Tibial nerve (tissue), 3 donors: ENCODE measurements at regions not wholly inside any gene's neighbourhood (a gene's known extent, or its start where the extent isn't known, plus 50 kb on each side); places are given as distances from the start of the nearest gene placed in this dataset.

Experiments
- CTCF ChIP-seq, 5 experiments: fragments of 200-600 bp in 3 of 5; fragments of 450-650 bp in 2 of 5; sonication (generic) in 3 of 5; IDR thresholded peaks; one replicate each; pipeline ENCODE4 v1.5.1; 2016 to 2019; ENCODE audit warnings: antibody characterized with exemption in 5 of 5, mild to moderate bottlenecking in 3 of 5, moderate library complexity in 2 of 5
- POLR2A ChIP-seq, 2 donors: fragments of 450-650 bp; IDR thresholded peaks; one replicate each; pipeline ENCODE4 v1.6.1; 2017; ENCODE audit warnings: antibody characterized with exemption in 2 of 2, mild to moderate bottlenecking in 2 of 2, moderate library complexity in 2 of 2

GRCh38 chr9:1157836-1158235 is 107.7 kb downstream of the DMRT2 start:
- TF ChIP-seq CTCF (IDR thresholded peaks at IDR 0.05): no peak
- no peak for TF ChIP-seq POLR2A (IDR thresholded peaks at IDR 0.05)
